ENCODE measurements at regions not wholly inside any gene's neighbourhood (a gene's known extent, or its start where the extent isn't known, plus 50 kb on each side); places are given as distances from the start of the nearest gene placed in this dataset.

DNA sequence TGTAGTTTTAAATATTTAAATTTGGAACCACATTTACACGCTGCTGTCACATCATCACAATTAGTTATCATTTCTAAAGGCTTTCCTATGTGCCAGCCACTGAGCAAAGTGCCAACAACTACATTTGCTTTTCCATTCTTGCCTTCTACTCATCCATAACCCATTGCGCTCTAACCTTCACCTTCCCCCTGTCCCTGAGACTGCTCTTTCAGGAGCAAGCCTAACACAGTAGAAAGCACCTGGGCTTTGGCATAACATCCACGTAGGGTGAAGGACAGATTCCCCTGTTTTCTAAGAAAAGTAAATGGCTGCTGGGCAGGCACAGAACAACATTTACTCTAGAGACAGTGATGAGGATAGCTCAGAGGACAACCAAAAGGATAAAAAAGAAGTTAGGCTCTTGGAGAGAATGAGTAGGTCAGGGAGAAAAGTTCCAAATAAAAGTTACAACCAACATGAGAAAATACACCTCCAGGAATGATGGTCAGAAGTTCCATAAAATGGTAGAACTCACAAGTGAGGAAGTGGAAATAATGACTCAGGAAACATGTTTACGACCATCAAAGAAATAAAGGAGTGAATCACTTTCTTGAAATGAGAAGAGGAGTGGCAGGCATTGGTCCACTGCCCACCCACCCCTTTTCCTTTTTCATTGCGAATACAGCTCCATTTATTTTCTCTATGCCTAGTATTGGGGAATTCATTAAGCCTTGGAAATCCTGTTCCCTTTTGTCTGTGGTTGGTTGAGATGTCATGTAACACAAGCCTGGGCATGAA is 77.2 kb downstream of the PFDN4 start:
- Histone ChIP-seq H2AFZ (no peak overlapping the region; the same call in 1 of the 2 replicates), H3K27me3 (ENCODE audit: insufficient read depth) (no peaks in the 10 kb centered on the region), H3K36me3 (ENCODE audit: insufficient read depth) (no peaks in the 10 kb centered on the region), H3K27ac (ENCODE audit: low read depth) (no peak overlapping the region), H3K9me2 (ENCODE audit: insufficient read depth) (peaks cover 3% of the 10 kb centered on the region; the same call in 1 of the 2 replicates), H3K79me2 (replicated peaks; ENCODE audit: insufficient read depth) (no peaks in the 10 kb centered on the region), H3F3A (replicated peaks; ENCODE audit: low read depth) (no peaks in the 10 kb centered on the region), H4K20me1 (replicated peaks; ENCODE audit: insufficient read depth) (no peaks in the 10 kb centered on the region), H3K4me2 (no peak overlapping the region), H3K4me3 (no peak overlapping the region), H3K4me1 (ENCODE audit: insufficient read depth) (no peaks in the 10 kb centered on the region; the same call in 1 of the 2 replicates)
- Mint-ChIP-seq H3K4me1 (peaks cover 5% of the 10 kb centered on the region; the same call in 2 of the 3 replicates), H3K36me3 (ENCODE audit: low read depth) (no peaks in the 10 kb centered on the region), H3K27me3 (ENCODE audit: insufficient read depth, low read depth, poor library complexity) (peaks cover 1% of the 10 kb centered on the region), H3K4me3 (no peak overlapping the region), H3K9me3 (no peaks in the 10 kb centered on the region), H3K27ac (no peak overlapping the region)
- no peak for TF ChIP-seq JUNB (IDR thresholded peaks at IDR 0.05; ENCODE audit: unreplicated experiment)
- no peak for TF ChIP-seq ZNF331 (CRISPR knock-in tag; IDR thresholded peaks at IDR 0.05; ENCODE audit: low read depth)
- no peak for TF ChIP-seq EZH2phosphoT487 (IDR thresholded peaks at IDR 0.05; ENCODE audit: unreplicated experiment)
- TF ChIP-seq STAT1 (IDR thresholded peaks at IDR 0.05; ENCODE audit: unreplicated experiment): no peak
- no peak for TF ChIP-seq CREB1 (CRISPR knock-in tag; IDR thresholded peaks at IDR 0.05; ENCODE audit: low read depth)
- TF ChIP-seq NANOG (IDR thresholded peaks at IDR 0.05; ENCODE audit: borderline replicate concordance): no peak
- TF ChIP-seq, protein P1, sequence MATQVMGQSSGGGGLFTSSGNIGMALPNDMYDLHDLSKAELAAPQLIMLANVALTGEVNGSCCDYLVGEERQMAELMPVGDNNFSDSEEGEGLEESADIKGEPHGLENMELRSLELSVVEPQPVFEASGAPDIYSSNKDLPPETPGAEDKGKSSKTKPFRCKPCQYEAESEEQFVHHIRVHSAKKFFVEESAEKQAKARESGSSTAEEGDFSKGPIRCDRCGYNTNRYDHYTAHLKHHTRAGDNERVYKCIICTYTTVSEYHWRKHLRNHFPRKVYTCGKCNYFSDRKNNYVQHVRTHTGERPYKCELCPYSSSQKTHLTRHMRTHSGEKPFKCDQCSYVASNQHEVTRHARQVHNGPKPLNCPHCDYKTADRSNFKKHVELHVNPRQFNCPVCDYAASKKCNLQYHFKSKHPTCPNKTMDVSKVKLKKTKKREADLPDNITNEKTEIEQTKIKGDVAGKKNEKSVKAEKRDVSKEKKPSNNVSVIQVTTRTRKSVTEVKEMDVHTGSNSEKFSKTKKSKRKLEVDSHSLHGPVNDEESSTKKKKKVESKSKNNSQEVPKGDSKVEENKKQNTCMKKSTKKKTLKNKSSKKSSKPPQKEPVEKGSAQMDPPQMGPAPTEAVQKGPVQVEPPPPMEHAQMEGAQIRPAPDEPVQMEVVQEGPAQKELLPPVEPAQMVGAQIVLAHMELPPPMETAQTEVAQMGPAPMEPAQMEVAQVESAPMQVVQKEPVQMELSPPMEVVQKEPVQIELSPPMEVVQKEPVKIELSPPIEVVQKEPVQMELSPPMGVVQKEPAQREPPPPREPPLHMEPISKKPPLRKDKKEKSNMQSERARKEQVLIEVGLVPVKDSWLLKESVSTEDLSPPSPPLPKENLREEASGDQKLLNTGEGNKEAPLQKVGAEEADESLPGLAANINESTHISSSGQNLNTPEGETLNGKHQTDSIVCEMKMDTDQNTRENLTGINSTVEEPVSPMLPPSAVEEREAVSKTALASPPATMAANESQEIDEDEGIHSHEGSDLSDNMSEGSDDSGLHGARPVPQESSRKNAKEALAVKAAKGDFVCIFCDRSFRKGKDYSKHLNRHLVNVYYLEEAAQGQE (IDR thresholded peaks at IDR 0.05; ENCODE audit: unreplicated experiment): no peak
- TF ChIP-seq, protein P2, sequence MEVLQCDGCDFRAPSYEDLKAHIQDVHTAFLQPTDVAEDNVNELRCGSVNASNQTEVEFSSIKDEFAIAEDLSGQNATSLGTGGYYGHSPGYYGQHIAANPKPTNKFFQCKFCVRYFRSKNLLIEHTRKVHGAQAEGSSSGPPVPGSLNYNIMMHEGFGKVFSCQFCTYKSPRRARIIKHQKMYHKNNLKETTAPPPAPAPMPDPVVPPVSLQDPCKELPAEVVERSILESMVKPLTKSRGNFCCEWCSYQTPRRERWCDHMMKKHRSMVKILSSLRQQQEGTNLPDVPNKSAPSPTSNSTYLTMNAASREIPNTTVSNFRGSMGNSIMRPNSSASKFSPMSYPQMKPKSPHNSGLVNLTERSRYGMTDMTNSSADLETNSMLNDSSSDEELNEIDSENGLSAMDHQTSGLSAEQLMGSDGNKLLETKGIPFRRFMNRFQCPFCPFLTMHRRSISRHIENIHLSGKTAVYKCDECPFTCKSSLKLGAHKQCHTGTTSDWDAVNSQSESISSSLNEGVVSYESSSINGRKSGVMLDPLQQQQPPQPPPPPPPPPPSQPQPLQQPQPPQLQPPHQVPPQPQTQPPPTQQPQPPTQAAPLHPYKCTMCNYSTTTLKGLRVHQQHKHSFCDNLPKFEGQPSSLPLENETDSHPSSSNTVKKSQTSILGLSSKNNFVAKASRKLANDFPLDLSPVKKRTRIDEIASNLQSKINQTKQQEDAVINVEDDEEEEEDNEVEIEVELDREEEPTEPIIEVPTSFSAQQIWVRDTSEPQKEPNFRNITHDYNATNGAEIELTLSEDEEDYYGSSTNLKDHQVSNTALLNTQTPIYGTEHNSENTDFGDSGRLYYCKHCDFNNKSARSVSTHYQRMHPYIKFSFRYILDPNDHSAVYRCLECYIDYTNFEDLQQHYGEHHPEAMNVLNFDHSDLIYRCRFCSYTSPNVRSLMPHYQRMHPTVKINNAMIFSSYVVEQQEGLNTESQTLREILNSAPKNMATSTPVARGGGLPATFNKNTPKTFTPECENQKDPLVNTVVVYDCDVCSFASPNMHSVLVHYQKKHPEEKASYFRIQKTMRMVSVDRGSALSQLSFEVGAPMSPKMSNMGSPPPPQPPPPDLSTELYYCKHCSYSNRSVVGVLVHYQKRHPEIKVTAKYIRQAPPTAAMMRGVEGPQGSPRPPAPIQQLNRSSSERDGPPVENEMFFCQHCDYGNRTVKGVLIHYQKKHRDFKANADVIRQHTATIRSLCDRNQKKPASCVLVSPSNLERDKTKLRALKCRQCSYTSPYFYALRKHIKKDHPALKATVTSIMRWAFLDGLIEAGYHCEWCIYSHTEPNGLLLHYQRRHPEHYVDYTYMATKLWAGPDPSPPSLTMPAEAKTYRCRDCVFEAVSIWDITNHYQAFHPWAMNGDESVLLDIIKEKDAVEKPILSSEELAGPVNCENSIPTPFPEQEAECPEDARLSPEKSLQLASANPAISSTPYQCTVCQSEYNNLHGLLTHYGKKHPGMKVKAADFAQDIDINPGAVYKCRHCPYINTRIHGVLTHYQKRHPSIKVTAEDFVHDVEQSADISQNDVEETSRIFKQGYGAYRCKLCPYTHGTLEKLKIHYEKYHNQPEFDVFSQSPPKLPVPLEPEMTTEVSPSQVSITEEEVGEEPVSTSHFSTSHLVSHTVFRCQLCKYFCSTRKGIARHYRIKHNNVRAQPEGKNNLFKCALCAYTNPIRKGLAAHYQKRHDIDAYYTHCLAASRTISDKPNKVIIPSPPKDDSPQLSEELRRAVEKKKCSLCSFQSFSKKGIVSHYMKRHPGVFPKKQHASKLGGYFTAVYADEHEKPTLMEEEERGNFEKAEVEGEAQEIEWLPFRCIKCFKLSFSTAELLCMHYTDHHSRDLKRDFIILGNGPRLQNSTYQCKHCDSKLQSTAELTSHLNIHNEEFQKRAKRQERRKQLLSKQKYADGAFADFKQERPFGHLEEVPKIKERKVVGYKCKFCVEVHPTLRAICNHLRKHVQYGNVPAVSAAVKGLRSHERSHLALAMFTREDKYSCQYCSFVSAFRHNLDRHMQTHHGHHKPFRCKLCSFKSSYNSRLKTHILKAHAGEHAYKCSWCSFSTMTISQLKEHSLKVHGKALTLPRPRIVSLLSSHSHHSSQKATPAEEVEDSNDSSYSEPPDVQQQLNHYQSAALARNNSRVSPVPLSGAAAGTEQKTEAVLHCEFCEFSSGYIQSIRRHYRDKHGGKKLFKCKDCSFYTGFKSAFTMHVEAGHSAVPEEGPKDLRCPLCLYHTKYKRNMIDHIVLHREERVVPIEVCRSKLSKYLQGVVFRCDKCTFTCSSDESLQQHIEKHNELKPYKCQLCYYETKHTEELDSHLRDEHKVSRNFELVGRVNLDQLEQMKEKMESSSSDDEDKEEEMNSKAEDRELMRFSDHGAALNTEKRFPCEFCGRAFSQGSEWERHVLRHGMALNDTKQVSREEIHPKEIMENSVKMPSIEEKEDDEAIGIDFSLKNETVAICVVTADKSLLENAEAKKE (CRISPR knock-in tag; IDR thresholded peaks at IDR 0.05): no peak
- no peak for TF ChIP-seq POLR2AphosphoS5 (IDR thresholded peaks at IDR 0.05; ENCODE audit: low read depth)
- no peak for TF ChIP-seq EZH2 (IDR thresholded peaks at IDR 0.05; ENCODE audit: low read depth, unreplicated experiment)
- ATAC-seq (no peak), DNase-seq (ENCODE audit: low spot score) (no peak)

Data from GM23338 (cell line).